ENCODE measurements at regions not wholly inside any gene's neighbourhood (a gene's known extent, or its start where the extent isn't known, plus 50 kb on each side); places are given as distances from the start of the nearest gene placed in this dataset.
A peak's percentile ranks its signal among the peaks of the same experiment; 100 is the strongest.

DNA sequence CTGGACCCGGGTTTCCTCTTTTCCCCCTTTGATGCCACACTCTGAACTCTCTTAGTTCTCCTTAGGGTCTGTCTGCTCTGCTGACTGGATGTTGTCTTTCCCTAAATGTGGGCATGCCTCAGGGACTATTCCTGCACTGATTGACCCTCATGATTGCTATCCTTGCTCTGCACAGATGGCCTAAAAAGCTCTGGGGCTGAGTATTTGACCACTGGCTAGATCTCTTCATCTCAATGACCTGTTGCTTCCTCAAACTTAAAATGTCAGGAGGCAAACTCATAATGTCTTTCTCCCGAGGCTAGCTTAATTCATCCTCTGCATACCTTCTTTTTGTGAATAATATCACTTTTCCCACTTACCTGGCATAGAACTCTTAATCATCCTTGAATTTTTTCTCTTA, 157.4 kb downstream of the GATB start:
- no peaks in the 10 kb centered on the region for H3K4me1 ChIP-seq
- H3K4me3 ChIP-seq, result no peak overlapping the region
- H3K36me3 ChIP-seq, result no peaks in the 10 kb centered on the region
- ATAC-seq (no peak), FAIRE-seq (no peak), DNase-seq (no peak)
- no peaks in the 10 kb centered on the region for H3K9me3 ChIP-seq
- intact Hi-C loops (cut with DNase I), result no loop called here
- WGBS, 2 donors, result 83 to 92% methylated on average over 2 of the region's 2 CpGs
- H3K27me3 ChIP-seq, result no peaks in the 10 kb centered on the region
- no peak overlapping the region for H3K27ac ChIP-seq
- TF ChIP-seq, protein P1, sequence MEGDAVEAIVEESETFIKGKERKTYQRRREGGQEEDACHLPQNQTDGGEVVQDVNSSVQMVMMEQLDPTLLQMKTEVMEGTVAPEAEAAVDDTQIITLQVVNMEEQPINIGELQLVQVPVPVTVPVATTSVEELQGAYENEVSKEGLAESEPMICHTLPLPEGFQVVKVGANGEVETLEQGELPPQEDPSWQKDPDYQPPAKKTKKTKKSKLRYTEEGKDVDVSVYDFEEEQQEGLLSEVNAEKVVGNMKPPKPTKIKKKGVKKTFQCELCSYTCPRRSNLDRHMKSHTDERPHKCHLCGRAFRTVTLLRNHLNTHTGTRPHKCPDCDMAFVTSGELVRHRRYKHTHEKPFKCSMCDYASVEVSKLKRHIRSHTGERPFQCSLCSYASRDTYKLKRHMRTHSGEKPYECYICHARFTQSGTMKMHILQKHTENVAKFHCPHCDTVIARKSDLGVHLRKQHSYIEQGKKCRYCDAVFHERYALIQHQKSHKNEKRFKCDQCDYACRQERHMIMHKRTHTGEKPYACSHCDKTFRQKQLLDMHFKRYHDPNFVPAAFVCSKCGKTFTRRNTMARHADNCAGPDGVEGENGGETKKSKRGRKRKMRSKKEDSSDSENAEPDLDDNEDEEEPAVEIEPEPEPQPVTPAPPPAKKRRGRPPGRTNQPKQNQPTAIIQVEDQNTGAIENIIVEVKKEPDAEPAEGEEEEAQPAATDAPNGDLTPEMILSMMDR (IDR thresholded peaks at IDR 0.05), result no peak

DNA sequence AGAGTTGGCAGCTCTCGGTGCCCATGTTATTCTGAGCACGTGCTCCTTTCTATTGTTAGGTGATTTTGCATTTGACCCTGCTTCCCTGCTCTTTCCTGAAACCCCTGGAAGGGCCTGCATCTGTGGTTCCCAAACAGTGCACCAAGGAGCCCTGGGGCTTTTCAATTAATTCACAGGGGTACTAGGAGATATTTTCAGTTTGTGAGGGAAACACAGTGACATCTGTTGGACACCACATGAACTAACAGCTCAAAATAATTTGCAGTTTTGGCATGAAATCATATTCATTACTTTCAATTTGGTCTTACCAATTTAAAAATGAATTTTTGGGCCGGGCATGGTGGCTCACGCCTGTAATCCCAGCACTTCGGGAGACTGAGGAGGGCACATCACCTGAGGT, 156.6 kb downstream of the GATB start:
- FAIRE-seq, result no peak
- no peaks in the 10 kb centered on the region for H3K36me3 ChIP-seq
- WGBS, 2 donors, result 66 to 77% methylated on average over 5 of the region's 5 CpGs
- H3K4me3 ChIP-seq, result no peak overlapping the region
- TF ChIP-seq, protein P1 (IDR thresholded peaks at IDR 0.05), result peak in 2 of 4 donors; percentile 17 to 28
- DNase-seq, result no peak
- intact Hi-C loops (cut with DNase I), result no loop called here
- H3K27ac ChIP-seq, result no peak overlapping the region
- peak in 3 of 4 donors; percentile 62 to 66 (median 64) for ATAC-seq
- H3K9me3 ChIP-seq, result no peaks in the 10 kb centered on the region
- no peaks in the 10 kb centered on the region for H3K4me1 ChIP-seq
- no peaks in the 10 kb centered on the region for H3K27me3 ChIP-seq

DNA sequence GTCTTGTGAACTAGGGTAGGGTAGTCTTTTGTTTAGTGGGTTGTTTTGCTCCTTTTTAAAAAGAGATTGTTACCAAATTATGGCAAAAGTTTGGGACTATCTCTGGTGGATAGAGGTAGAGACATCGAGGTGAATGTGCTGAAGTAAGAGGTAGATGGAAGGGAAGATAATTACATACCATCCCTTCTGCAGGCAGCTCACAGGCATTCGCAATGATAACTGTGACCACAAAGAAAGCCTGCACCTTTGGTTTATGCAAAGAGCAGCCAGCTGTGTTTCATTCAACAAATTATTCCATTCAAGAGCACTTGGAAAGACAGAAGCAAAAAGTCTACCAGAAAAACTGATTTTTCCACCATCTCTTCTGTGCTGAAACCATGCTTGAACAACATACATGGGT, 155.6 kb downstream of the GATB start:
- Histone ChIP-seq H3K4me1 (no peaks in the 10 kb centered on the region), H3K36me3 (no peaks in the 10 kb centered on the region), H3K4me3 (no peak overlapping the region), H3K27me3 (no peaks in the 10 kb centered on the region), H3K9me3 (no peaks in the 10 kb centered on the region), H3K27ac (no peak overlapping the region)
- TF ChIP-seq, protein P1 (IDR thresholded peaks at IDR 0.05), result no peak
- ATAC-seq (no peak), FAIRE-seq (no peak), DNase-seq (no peak)
- intact Hi-C loops (cut with DNase I), result no loop called here
- 86% methylated on average over 2 of the region's 2 CpGs for WGBS, 2 donors

DNA sequence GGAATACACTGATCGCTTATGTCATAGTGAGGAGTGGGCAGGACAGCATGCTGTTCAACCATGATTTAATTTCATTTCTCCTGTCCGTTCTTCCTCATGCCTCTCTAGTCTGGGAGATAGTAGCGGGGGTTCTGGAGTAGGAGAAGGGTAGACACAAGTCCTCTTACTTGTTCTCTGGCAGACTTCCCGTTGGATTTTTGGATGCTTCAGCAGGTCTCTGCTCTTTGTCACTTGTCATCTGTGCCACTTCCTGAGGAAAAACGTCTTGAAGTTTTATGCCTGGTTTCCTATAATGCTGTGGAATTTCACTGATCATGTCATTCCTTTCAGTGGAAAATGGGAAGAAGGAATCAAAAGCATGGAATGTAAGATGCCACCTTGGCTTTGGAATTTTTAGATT, 154.7 kb downstream of the GATB start:
- DNase-seq, result no peak
- 72% methylated on average over 5 of the region's 5 CpGs for WGBS, 2 donors
- no peak overlapping the region for H3K4me3 ChIP-seq
- ATAC-seq, result no peak
- no peaks in the 10 kb centered on the region for H3K4me1 ChIP-seq
- H3K36me3 ChIP-seq, result no peaks in the 10 kb centered on the region
- TF ChIP-seq, protein P1 (IDR thresholded peaks at IDR 0.05), result no peak
- no peak for FAIRE-seq
- no peaks in the 10 kb centered on the region for H3K27me3 ChIP-seq
- intact Hi-C loops (cut with DNase I), result no loop called here
- H3K9me3 ChIP-seq, result no peaks in the 10 kb centered on the region
- no peak overlapping the region for H3K27ac ChIP-seq

DNA sequence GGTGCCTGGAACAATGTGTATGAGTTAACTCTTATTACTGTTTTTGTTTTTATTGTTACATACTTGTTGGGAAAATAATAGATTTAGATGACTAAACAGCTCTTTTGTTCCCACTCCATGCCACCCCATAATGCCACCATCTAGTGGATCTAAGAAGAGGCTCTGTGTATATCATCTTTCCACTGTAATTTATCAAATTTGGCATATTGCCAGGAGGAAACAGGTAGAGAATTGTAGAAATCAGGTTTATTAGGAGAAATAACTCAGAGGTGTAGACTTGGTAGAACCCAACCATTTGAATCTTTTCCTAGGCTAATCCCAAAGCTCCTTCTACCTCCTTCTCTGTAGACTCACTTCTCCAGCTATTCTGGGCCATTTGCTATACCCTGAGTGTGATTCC, 150.6 kb downstream of the GATB start:
- intact Hi-C loops (cut with DNase I), result no loop called here
- H3K9me3 ChIP-seq, result no peaks in the 10 kb centered on the region
- no peaks in the 10 kb centered on the region for H3K27me3 ChIP-seq
- ATAC-seq (no peak), FAIRE-seq (no peak), DNase-seq (no peak)
- no peak overlapping the region for H3K4me3 ChIP-seq
- H3K4me1 ChIP-seq, result no peaks in the 10 kb centered on the region
- H3K36me3 ChIP-seq, result no peaks in the 10 kb centered on the region
- TF ChIP-seq, protein P1 (IDR thresholded peaks at IDR 0.05), result no peak
- H3K27ac ChIP-seq, result no peak overlapping the region
